ELR (cell line): ENCODE measurements at regions not wholly inside any gene's neighbourhood (a gene's known extent, or its start where the extent isn't known, plus 50 kb on each side); places are given as distances from the start of the nearest gene placed in this dataset.
"Not testable (repeated sequence)": the region's sequence is repeated elsewhere in the genome, so short reads cannot be mapped to it uniquely, and the experiment has no call there.

Source experiments
- DNase-seq: peaks from one replicate; pipeline ENCODE4 v3.0.0-alpha.2; 2015; ENCODE audit warnings: low read depth

DNA sequence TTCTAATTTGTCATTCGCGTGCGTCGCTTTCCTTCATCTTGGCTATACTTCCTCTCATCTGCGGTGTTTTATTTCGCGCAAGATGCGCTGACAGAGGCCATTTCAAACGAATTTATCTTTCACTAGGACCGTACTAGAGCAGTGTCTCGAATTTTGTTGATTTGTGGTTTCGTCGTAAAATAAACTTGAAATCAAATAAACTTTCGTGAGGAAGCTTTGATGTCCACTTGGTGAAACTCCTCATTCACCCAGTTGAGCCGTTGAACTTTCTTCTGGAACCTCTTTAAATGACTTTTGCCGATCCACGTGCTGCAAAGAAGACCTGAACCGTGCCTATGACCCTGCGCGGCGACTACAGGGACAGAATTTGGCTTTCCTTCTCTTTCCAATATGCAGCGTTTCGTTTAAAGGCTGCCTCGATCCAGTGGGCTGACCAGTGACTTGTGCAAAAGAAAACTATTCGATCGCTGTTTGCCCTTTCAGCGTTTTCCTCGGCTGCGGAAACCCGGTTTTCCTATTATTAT, 163.9 kb upstream of the PPP1R3A start:
- no peak for DNase-seq

DNA sequence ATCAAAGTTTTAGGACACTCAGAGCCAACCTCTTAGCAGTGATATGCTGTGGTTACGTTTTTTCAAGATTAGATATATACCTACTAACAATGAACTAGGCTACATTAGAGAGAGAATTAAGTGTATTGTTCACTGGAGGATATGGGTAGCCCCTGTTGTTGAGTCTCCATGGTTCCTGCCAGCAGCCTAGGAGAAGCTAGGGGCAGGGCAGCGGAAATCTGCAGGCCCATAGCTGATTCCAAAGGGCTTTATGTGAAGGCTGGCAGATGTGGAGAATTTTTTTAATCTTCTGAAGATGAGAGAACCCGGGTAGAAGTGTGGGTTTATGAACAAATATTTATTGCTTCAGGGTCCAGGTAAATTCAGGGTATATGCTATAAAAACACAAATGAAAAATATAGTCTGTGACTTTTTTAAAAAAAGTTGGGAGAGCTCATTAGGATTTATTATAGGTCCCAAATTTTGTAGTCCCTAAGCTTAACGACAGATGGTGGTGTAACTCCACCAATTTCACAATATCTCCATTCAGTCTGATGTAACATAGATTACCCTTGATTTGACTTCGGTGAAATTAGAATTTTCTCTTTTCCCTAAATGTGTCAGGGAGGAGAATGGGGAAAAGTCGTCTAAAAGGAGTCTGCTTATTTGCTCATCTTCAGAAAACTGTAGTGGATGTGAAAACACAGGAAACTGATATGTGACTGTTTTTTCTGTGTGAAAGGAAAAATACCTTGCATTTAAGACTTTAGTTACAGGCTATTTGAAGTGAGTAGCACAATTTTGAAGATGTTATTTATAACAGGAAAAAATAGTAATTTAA, 163.0 kb upstream of the PPP1R3A start:
- DNase-seq, result peak; percentile 70

DNA sequence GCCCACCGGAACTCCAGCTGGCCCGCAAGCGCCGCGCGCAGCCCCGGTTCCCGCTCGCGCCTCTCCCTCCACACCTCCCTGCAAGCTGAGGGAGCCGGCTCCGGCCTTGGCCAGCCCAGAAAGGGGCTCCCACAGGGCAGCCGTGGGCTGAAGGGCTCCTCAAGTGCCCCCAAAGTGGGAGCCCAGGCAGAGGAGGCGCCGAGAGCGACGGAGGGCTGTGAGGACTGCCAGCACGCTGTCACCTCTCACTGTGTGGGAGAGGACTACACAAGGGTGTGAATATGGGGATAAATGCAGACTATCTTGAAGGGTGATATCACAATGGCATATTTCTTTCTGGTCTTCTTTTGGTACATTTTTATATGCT, 158.3 kb upstream of the PPP1R3A start:
- not testable (repeated sequence) for DNase-seq

DNA sequence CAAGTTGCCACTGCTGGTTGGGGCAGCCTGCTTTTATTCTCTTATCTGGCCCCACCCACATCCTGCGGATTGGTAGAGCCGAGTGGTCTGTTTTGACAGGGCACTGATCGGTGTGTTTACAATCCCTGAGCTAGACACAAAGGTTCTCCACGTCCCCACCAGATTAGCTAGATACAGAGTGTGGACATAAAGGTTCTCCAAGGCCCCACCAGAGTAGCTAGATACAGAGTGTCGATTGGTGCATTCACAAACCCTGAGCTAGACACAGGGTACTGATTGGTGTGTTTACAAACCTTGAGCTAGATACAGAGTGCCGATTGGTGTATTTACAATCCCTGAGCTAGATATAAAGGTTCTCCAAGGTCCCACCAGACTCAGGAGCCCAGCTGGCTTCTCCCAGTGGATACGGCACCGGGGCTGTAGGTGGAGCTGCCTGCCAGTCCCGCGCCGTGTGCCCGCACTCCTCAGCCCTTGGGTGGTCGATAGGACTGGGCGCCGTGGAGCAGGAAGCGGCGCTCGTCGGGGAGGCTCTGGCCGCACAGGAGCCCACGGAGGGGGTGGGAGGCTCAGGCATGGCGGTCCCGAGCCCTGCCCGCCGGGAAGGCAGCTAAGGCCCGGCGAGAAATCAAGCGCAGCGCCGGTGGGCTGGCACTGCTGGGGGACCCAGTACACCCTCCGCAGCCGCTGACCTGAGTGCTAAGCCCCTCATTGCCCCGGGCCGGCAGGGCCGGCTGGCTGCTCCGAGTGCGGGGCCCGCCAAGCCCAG, 157.8 kb upstream of the PPP1R3A start:
- DNase-seq, result not testable (repeated sequence)

DNA sequence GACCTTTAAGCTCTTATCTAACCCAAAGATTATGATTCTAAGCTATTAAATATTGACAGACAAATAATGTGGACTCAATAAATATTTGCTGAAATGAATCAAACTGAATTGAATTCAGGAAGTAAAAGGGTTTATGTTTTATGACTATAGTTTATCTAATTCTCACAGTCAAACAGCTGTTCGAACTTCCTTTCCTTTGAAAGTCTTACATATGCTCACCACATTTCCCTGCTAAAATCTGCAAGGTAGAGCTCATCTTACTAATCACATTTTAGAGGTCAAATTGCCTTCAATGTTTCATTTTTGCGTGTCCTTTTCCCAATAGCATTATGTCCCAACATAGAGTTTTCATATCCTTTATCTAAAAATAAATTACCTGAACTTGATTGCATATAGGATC, 154.9 kb upstream of the PPP1R3A start:
- no peak for DNase-seq

DNA sequence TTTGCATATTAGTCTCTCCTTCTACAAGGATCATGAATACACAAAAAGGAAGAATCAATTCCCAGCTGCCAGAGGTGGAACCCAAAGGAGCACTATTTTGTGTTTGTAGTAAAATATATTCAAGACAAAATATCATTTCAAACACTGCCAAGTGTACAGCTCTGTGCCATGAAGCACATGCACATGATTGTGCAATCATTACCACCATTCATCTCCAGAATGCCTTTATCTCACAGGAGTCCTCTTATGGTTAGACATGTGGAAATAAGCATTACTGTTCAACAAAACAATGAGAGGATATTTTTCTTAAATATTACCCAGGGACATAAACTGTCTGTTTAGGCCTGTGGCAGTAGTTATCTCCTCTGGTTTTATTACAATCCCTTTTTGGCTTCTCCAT, 151.4 kb upstream of the PPP1R3A start:
- no peak for DNase-seq

DNA sequence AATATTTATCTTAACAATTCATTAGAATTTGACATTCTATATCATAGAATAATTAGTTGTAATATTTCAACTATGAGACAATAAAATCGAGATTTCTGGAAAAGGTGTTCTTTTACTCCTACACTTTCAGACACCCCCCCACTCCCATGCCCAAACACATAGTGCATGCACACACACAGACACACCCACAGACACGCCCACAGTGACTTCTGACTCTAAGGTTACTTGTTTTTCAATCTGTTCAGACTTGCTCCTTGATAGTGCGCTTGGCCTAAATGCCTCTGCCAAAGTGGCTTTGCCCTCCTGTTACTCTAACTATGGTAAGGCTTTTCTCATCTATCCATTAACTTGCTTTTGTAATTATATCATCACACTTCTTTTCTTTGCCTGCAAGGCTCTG, 144.0 kb upstream of the PPP1R3A start:
- no peak for DNase-seq

DNA sequence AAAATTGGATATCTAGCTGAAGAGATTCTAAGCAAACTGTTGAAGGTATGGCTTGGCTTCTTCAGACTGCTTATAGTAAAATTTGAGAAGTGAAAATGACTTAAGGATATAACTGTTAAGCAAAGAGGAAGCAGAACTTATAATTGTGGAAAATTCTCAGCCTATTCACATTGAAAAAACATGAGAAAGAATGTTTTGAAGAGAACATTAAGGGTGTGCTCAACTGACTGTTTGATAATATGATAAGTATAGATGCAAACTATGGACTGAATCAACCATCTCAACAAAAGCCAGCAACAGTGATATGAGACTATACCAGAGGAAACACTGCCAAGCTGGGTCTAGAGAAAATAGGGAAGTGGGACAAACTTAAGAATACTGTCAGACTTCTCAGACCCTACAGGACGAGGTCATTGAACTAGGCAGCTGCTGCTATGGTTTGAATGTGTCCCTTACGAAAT, 133.1 kb upstream of the PPP1R3A start:
- no peak for DNase-seq

DNA sequence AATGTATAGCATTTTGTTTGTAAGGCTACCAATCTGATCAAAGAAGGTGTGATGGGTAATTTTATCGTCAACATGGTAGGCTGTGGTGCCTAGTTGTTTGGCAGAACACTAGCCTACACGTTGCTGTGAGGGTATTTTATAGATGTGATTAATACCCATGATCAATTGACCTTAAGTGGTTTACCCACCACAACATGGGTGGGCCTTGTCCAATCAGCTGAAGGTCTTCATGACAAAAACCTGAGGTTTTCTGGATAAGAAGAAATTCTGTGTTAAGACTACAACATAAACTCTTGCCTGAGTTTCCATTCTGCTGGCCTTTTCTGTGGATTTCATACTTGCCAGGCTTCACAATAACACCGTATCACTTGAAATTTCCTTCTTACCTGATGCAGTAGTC, 131.8 kb upstream of the PPP1R3A start:
- DNase-seq, result no peak

DNA sequence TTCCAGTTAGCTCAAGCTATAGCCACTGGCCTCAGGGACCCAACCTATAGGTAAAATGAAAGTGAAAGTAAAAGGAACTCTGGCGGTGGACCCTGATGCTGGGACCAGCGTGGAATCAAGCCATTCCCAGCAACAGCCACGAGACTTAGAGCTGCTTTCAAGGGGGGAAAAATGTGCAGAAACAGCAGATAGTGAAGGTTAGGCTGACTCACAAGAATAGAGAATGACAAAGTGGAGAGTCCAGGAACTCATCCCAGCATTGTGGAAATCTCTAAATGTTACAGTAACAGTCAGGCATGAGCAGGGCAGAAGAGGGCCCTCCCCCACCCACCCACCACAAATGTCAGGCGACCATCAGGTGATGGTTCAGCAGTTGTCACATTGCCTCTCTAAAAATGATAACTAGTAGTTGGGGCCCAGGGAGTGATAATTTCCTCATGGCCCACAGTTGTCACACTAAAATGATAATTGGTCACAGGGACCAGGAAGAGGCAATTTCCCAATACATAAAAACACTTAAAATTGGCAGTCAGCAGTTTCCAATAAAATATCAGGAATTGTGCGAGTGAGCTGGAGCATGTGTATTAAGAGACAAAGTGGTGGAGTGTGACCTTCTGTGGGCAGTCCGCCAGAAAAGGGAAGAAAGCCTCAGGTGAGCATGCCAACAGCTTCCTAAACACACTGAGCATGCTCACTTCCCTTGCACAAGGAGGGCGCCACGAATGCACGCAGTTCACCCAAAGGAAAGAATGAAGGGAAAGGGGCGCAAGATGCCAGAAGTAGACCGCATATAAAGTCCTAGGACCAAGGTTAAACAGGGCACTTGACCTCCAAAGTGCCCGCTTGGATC, 129.8 kb upstream of the PPP1R3A start:
- peak; percentile 52 for DNase-seq

DNA sequence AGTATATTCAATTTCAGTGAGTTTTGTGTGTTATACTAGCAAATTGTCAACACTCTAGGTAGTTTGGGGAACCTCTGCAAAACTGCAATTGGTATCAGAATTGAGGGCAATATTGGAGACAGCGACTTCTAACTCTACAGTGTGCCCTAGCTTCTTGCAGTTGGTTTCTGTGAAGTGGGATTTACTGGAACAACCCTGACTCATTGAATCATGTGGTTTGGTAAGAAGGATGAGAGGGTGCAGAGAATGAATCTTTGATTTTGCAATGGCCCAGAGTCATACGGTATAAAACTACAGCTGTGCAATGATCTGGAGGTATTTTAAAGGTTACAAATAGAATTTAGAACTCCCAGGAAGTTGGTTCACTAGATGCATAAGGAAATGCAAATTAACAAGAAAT, 129.1 kb upstream of the PPP1R3A start:
- DNase-seq, result peak; percentile 66

DNA sequence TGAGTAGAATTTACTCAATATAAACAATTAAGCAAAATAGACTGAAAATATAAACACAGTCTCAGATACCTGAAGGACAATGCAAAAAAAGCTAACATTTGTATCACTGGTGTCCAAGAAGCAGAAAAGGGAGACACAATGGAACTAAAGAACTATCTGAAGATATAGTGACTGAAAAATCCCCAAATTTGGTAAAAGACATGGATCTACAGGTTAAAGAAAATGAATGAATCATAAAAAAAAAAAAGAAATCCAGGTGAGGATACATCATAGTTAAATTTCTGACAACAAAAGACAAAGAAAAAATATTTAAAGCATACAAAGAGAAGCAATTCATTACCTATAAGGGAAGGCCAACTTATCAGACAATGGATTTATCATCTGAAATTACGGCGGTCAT, 114.7 kb upstream of the PPP1R3A start:
- no peak for DNase-seq

DNA sequence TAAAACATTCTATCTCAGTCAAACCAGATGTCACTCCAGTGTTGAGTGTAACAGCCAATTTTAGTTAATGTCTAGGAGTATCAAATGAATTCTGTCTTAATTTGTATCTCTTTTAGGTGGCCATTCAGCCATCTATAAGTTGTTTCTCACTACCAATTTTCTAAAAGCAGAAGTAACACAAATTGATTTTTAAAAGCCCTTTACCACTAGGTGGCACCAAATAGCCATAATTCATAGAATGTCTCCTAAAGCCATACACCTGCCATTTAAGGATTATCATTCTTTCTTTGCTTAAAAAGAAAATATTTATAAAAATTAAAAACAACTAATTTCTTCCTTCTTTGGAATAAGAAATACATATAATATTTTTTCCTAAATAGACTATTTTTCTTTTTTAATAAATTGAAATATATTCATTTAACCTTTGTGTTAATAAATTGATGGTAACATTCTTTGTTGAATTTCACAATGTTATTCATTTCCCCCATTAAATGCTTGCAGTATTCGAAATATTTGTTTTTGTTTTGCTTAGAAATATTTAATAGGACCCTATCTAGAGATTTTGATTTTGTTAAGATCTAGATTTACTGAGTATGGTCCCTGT, 107.8 kb upstream of the PPP1R3A start:
- DNase-seq, result peak; percentile 69

DNA sequence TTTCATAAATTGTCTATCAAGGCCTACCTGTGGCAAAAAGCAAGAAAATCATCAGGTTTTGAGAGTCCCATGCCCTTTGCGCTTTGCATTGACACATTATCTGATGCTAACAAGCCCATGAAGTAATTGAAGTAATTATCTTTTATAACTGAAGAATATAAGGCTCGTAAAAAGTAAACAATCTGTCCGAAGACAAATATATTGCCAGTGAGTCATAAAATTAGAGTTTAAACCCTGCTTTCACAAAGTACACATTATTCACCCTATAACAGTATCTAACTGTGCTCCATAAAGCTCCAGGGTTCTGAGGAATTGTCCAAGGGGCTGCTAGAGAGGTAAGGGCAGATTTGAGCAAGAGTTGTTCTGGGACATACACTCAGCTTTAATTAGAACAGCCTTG, 102.3 kb upstream of the PPP1R3A start:
- DNase-seq, result peak; percentile 28

DNA sequence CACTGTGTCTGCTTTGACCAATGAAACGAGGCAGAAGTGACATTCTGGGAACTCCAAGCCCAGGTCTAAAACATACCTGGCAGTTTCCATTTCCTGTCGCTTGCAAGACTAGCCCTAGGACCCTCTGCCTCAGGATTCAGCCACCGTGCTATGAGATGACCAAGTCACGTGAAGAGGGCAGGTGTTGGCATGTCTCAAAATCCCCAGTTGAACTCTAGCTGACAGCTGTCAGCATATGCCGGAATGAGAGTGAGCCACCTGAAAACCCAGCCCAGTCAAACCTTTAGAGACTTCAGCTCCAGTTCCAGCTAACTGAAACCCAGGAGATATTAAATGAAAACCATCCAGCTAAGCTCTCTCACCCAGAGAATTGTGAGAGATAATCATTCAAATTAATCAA, 89.9 kb upstream of the PPP1R3A start:
- DNase-seq, result no peak

DNA sequence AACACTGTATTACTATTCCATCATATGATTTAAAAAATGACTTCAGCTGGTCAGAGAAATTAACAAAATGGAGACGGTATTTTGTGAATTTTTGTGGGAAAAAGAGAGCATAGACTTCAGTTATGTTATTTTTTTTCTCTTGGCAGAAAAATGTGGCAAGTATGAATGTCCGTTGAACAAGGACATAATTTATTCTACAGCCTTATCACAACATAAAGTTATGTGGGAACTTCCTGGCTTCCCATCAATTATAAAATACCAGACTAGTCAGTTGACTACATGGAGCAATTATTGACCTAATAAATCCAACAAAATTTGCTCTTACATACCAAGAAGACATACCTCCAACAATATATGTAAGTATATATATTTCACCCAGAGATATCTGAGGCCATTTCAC, 88.6 kb upstream of the PPP1R3A start:
- no peak for DNase-seq

DNA sequence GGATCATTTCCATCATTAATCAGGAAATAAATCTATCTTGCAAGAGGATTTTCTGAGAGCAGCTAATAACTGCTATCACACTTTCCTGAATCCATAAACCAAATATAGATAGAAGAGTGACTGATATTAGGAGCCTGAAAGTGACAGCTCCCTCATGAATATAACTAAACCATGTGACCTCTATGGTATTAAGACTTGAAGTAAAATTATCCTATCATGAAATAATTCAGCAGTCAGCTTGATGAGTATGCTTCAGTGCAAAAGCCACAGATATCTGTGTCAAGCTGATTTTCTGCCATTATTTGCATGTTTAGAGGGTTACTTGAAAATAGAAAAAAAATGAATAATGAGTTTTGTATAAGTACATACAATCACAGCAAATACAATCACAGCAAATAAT, 80.1 kb upstream of the PPP1R3A start:
- no peak for DNase-seq

DNA sequence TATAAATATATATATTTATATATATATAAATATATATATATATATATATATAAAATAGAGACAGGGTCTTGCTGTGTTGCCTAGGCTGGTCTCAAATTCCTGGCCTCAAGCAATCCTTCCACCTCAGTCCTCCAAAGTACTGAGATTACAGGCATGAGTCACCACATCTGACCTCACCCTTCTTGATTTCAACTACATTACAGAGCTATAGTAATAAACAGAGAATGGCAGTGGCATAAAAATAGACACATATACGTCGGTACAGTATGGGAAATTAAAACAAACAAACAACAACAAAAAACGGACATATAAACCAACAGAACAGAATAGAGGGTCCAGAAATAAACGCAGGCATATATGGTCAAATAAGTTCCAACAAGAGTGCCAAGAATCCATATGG, 77.6 kb upstream of the PPP1R3A start:
- DNase-seq, result peak; percentile 46

DNA sequence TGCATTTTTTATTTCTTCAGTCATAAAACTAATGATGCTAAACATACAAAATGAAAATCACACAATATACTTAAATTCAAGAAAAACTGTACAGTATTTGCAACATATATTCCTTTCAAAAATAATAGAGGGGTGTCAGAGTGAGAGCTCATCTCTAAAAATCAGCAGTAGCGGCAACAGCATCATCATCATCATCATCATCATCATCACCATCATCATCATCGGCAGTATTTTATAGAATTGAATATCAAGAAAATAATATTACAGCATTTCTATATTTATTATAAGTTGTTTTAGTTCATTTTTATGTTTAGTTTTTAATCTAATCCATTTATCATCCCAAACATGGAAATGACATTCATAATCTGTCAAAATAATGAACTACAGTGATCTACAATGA, 67.4 kb upstream of the PPP1R3A start:
- DNase-seq, result no peak

DNA sequence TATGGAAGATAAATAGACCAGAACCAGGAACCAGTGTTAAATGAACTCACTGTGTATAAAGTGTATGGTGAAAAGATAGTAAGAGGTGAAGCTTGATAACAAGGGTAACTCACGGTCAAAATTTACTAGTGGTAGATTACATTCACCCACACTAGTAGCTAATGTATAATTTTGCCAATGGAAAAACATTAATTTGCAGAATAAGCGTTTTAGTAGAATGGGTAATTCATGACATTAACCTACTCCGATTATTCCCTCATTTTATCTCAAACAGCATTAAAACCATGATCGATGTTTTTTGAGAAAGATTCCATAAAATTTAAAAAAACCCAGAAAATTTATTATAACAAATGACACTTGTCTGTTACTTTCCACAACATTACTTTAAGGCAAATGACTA, 57.7 kb upstream of the PPP1R3A start:
- no peak for DNase-seq

DNA sequence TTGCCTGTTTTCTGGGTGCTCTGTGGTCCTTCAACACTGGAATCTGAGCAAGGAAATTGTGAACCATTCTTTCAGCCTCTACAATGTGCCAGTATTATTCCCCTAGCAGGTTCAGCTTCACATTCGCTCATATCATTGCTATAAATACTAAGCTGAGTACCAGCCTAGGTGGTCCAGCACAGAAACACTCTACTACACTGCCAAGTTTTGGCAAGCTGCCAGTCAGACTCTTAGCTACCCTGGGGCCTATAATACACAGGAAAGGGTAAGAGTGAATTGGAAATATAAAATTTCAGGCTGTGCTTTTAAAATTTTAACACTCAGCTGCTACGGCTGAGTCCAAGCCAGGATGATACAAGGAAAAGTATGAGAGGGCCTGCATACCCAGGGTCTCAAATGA, 49.9 kb upstream of the PPP1R3A start:
- DNase-seq, result no peak
